ENCODE measurements at regions not wholly inside any gene's neighbourhood (a gene's known extent, or its start where the extent isn't known, plus 50 kb on each side); places are given as distances from the start of the nearest gene placed in this dataset.

DNA sequence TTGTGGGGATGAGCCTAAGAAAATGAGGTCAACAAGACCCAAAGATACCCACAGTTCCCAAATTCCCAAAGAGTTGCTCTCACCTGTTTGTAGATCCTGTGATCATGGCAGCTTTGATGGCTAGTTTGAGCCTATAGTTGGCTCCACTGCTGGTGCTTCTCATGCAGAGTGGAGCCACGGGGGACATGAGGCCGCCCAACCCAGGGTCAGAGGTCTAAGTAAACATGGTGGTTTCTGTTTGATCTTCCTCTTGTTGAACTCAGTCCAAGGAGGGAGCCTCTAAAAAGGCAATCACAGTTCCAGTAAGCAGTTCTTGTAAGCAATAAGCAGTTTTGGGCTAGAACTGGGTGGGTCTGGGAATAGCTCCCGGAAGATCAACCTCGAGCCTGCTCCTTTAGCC is 125.6 kb upstream of the DHRS4 start:
- no peak overlapping the region for H3K4me3 Mint-ChIP-seq
- H3K27ac Mint-ChIP-seq: no peak overlapping the region
- no peaks in the 10 kb centered on the region for H3K36me3 Mint-ChIP-seq (ENCODE audit: low read depth)
- ChIA-PET POLR2A (no interaction called here), CTCF (no interaction called here)
- H3K27me3 Mint-ChIP-seq: no peaks in the 10 kb centered on the region
- no peaks in the 10 kb centered on the region for H3K9me3 Mint-ChIP-seq
- no peaks in the 10 kb centered on the region for H3K4me1 Mint-ChIP-seq
- no peak for DNase-seq

DNA sequence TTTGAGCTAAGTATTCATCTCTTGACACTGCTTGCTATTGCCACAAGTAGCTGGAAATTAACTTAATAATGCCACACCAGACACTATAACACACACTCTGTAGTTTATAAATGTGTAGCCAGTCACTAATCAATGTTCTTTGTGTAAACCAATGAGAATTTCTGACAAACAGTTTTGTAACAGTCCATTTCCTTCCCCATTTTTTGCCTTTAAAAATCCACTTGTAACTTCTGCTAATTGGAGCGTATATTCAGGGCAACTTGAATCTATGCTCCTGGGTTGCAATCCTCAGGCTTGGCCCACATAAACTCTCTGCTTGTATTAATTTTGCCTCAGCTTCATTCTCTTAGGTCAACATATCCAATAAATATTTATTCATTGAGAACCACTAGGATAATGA is 125.0 kb upstream of the DHRS4 start:
- Mint-ChIP-seq H3K36me3 (ENCODE audit: low read depth) (no peaks in the 10 kb centered on the region), H3K27ac (no peak overlapping the region), H3K4me3 (no peak overlapping the region), H3K4me1 (no peaks in the 10 kb centered on the region), H3K9me3 (no peaks in the 10 kb centered on the region), H3K27me3 (no peaks in the 10 kb centered on the region)
- ChIA-PET CTCF (interaction anchor here (1.2 kb wide), 1 partner anchor 125 kb away, joined by 3 read pairs; no protein-coding TSS in a partner anchor), POLR2A (no interaction called here)
- DNase-seq: no peak

DNA sequence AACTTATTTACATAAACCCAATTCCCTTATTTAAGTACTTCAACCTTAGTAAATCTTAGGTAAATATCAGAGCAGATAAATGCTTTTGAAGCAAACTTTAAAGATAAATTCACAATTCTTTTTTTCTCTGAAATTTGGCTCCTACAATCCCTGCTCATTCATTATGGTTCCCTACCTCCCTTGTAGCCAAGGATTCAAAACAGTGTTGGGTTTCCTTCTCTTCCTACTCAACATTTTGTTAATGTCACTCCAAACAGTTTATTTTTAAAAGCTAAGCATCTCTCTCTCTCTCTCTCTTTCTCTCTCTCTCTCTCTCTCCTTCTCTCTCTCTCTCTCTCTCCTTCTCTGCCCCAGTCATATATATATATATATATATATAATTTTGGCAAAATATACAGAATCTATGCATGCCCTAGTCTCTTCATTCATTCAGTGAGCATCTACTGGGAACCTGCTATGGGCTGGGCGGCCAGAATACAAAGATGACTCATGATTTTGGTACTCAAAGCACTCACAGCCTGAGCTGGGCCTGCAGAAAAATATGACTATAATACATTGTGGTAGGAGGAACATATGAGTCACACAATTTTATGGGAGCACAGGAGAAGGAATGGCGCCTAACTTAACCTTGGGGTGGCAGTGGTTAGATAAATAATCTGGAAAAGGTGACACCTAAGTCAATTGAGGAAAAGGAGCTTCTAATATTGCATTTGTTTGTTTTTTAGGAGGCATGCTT is 123.7 kb upstream of the DHRS4 start:
- Mint-ChIP-seq H3K9me3 (no peaks in the 10 kb centered on the region), H3K4me1 (no peaks in the 10 kb centered on the region), H3K27me3 (no peaks in the 10 kb centered on the region), H3K36me3 (ENCODE audit: low read depth) (no peaks in the 10 kb centered on the region), H3K27ac (no peak overlapping the region), H3K4me3 (no peak overlapping the region)
- CTCF ChIA-PET: interaction anchor here (1.2 to 1.3 kb wide), 2 partner anchors 79 to 126 kb away, joined by 3 read pairs; no protein-coding TSS in a partner anchor
- no peak for DNase-seq
- POLR2A ChIA-PET: no interaction called here

DNA sequence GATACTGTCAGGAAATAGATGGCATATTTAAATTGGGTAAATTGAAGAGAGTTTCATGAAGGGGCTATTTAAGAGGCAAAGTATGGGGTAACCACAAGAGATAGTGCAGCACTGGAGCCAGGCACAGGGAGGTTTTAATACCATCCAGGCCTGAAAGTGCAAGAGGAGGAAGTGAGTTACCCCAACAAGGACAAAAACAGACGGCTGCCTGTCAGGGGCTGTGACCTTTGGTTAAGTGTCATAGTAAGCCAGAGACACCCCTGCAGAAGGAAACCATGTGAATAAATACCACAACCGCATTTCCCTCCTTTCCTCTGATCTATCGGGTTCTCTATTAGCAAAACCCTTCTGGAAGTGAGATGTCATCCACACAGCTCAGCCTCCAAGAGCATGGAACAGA is 122.0 kb upstream of the DHRS4 start:
- H3K27me3 Mint-ChIP-seq: no peaks in the 10 kb centered on the region
- no peak overlapping the region for H3K27ac Mint-ChIP-seq
- H3K4me1 Mint-ChIP-seq: no peaks in the 10 kb centered on the region
- CTCF ChIA-PET: no interaction called here
- no peaks in the 10 kb centered on the region for H3K9me3 Mint-ChIP-seq
- DNase-seq: peak; percentile 8
- no peak overlapping the region for H3K4me3 Mint-ChIP-seq
- H3K36me3 Mint-ChIP-seq (ENCODE audit: low read depth): no peaks in the 10 kb centered on the region
- POLR2A ChIA-PET: no interaction called here

DNA sequence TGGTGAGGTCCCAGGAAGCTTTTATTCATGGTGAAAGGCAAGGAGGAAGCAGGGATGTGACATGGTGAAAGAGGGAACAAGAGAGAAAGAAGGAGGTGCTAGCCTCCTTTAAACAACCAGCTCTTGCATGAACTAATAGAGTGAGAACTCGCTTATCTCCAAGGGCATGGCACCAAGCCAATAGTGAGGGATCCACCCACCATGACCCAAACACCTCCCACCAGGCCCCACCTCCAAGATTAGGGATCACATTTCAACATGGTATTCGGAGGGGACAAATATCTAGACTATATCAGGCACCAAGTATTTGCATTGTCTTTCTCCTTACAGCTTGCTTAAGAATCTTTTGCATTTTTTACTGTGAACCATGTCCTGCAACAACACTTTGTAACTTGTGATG is 91.9 kb upstream of the DHRS4 start:
- H3K4me3 Mint-ChIP-seq: no peak overlapping the region
- ChIA-PET CTCF (no interaction called here), POLR2A (no interaction called here)

DNA sequence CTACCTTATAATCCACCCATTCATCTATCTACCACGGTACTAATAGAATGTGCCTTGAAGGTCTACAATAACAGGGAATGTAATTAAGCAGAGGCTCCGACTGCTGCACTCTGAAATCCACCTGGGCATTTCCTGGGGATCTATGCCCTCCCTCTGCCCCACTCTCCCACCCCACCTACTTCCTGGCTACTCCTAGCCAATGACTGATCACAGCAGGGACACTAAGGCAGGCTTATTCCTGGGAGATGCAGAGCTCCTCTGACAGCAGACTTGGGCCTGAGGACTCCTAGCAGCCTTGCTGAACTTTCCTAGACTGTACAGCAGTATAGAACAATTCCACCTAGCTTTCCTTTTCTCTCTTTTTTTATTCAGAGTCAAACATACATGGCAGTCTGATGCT is 91.1 kb upstream of the DHRS4 start:
- no peak overlapping the region for H3K4me3 Mint-ChIP-seq

More for the DNA sequence above, 91.9 kb upstream of the DHRS4 start:
- Mint-ChIP-seq H3K4me1 (no peaks in the 10 kb centered on the region), H3K27ac (no peak overlapping the region), H3K36me3 (ENCODE audit: low read depth) (no peaks in the 10 kb centered on the region), H3K9me3 (no peaks in the 10 kb centered on the region), H3K27me3 (peaks cover 14% of the 10 kb centered on the region)
- no peak for DNase-seq

DNA sequence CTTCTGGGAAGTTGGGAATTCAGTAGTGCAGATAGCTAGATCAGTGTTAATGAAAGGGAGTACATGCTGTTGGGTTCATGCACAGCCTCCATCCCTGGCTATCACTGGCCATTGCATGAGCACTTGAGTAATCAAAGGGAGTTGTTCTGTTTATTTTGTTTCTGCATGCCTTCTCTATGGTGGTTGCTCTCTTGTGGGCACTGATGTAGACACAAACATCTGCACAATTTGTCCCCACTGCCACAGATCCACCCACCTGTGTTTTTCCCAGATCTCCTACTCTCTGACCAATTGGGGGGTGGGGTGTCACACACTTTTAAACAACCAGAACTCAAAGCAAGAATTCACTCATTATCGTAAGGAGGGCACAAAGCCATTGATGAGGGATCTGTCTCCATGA is 89.7 kb upstream of the DHRS4 start:
- no peak overlapping the region for H3K27ac Mint-ChIP-seq
- DNase-seq: no peak
- H3K27me3 Mint-ChIP-seq: peaks cover 10% of the 10 kb centered on the region
- H3K4me3 Mint-ChIP-seq: no peak overlapping the region
- CTCF ChIA-PET: no interaction called here
- no peaks in the 10 kb centered on the region for H3K9me3 Mint-ChIP-seq
- POLR2A ChIA-PET: no interaction called here
- no peaks in the 10 kb centered on the region for H3K4me1 Mint-ChIP-seq
- H3K36me3 Mint-ChIP-seq (ENCODE audit: low read depth): no peaks in the 10 kb centered on the region

More for the DNA sequence above, 91.1 kb upstream of the DHRS4 start:
- Mint-ChIP-seq H3K27ac (no peak overlapping the region), H3K4me1 (no peaks in the 10 kb centered on the region), H3K27me3 (peaks cover 11% of the 10 kb centered on the region), H3K9me3 (no peaks in the 10 kb centered on the region), H3K36me3 (ENCODE audit: low read depth) (no peaks in the 10 kb centered on the region)
- DNase-seq: no peak
- POLR2A ChIA-PET: no interaction called here
- CTCF ChIA-PET: no interaction called here

DNA sequence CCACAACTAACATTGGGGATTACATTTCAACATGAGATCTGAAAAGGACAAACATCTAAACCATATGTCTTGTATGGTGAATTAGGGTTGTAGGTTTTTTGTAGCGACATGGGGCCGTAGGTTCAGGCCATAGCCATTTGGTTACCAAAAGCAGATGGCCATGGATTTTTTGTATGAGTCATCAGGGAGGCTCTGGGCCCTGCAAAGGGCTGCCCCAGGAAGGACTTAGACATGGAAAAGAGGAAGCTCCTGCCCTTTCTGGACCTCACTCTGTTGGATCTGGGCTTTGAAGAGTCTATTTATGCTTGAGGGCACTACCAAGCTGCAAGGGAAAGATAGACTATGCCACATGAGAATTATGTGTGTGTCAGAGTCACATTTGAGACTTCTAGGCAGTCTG is 89.3 kb upstream of the DHRS4 start:
- Mint-ChIP-seq H3K4me1 (no peaks in the 10 kb centered on the region), H3K27me3 (peaks cover 8% of the 10 kb centered on the region), H3K36me3 (ENCODE audit: low read depth) (no peaks in the 10 kb centered on the region), H3K9me3 (no peaks in the 10 kb centered on the region), H3K27ac (no peak overlapping the region), H3K4me3 (no peak overlapping the region)
- DNase-seq: no peak
- CTCF ChIA-PET: no interaction called here
- POLR2A ChIA-PET: no interaction called here

DNA sequence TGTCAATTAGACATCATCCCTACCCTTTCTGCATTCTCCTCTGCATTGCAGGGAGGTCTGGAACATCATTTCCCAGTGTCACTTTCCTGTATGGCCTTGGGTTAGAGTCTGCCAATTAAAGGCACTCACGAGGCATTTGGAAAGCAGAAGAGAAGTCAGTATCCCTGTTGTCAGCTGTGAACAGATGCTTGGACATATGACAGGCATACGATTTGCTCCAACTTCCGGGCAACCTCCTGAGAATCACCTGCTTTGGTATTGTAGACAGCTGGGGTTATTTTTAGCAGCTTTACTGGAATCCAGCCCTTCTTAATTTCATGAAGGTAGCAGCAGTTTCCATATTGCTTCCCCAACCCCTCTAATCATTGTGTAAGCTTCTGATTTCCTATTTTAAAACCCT is 88.7 kb upstream of the DHRS4 start:
- ChIA-PET POLR2A (no interaction called here), CTCF (no interaction called here)
- Mint-ChIP-seq H3K27me3 (peaks cover 8% of the 10 kb centered on the region), H3K9me3 (no peaks in the 10 kb centered on the region), H3K4me1 (no peaks in the 10 kb centered on the region), H3K4me3 (no peak overlapping the region), H3K36me3 (ENCODE audit: low read depth) (no peaks in the 10 kb centered on the region), H3K27ac (no peak overlapping the region)
- no peak for DNase-seq

DNA sequence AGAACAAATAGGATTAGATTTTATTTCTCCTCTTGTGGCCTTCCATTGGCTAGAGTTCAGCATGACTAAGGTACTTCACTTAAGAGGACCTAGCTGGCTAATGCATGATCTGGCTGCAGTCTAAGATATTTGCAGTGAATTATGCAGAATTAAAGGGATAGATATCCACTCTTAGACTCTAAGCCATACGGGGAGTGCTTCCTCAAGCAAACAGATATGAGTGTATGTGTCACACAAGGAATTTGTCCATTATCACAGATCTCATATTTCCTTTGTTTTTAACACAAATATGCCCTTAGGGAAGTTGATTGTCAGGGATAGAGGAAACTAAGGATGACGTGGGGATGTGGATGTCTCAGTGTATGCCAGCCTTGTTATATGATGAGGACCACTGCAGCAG is 88.1 kb upstream of the DHRS4 start:
- no peaks in the 10 kb centered on the region for H3K9me3 Mint-ChIP-seq
- no peak for DNase-seq
- CTCF ChIA-PET: no interaction called here
- no peak overlapping the region for H3K4me3 Mint-ChIP-seq
- H3K36me3 Mint-ChIP-seq (ENCODE audit: low read depth): no peaks in the 10 kb centered on the region
- H3K4me1 Mint-ChIP-seq: no peaks in the 10 kb centered on the region
- POLR2A ChIA-PET: no interaction called here
- peaks cover 8% of the 10 kb centered on the region for H3K27me3 Mint-ChIP-seq
- no peak overlapping the region for H3K27ac Mint-ChIP-seq

DNA sequence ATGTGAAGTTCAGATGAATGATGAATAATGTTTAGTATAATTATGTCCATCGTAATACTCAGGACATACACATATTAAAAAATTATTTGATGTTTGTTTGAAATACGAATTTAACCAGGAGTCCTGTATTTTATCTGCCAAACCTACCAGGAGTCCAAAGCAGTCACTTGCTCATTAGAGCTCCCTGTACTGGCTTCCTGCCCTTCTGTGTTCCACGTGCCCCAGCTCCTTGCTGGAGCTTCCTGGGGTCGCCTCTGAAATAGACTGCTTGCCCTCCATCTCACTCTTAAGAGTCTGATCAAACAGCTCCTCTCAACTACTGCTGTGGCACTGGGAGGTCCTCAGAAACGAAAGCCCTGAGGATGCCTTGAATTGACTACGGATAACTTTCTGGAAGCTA is 87.3 kb upstream of the DHRS4 start:
- no peaks in the 10 kb centered on the region for H3K4me1 Mint-ChIP-seq
- peaks cover 12% of the 10 kb centered on the region for H3K27me3 Mint-ChIP-seq
- ChIA-PET POLR2A (no interaction called here), CTCF (no interaction called here)
- H3K36me3 Mint-ChIP-seq (ENCODE audit: low read depth): no peaks in the 10 kb centered on the region
- no peak overlapping the region for H3K4me3 Mint-ChIP-seq
- DNase-seq: no peak
- H3K27ac Mint-ChIP-seq: no peak overlapping the region
- H3K9me3 Mint-ChIP-seq: no peaks in the 10 kb centered on the region

DNA sequence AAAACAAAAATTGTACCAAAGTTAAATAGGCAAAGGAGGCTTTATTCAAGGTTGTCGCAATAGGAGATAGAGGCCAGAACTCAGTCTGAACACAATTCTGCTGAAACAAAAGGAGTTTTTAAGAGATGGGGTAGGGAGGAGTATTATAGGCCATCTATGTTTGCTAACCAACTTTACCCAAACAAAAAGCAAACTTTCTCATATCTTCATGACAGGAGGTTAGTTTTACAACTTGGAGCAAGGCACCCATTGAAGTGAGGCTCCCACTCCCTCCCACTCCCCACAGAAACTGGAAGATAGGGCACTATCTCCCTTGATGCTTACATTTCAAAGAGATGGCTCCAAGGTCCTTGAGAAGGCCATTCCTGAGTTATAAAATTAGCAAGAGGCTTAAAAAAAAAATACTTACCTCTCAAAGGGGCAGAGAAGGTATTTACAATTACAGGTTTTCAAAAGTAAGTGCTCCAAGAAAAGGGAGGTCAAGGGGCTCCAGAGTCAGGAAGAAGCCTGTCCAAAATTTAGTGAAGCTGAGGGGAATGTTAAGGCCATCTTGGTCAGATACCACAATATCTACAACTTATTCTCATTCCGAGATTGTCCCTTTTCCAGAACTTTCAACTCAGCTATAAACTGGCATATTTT is 84.4 kb upstream of the DHRS4 start:
- no peak for DNase-seq
- Mint-ChIP-seq H3K27me3 (peaks cover 10% of the 10 kb centered on the region), H3K4me1 (no peaks in the 10 kb centered on the region), H3K36me3 (ENCODE audit: low read depth) (no peaks in the 10 kb centered on the region), H3K9me3 (no peaks in the 10 kb centered on the region), H3K4me3 (no peak overlapping the region), H3K27ac (no peak overlapping the region)
- CTCF ChIA-PET: no interaction called here
- POLR2A ChIA-PET: no interaction called here

DNA sequence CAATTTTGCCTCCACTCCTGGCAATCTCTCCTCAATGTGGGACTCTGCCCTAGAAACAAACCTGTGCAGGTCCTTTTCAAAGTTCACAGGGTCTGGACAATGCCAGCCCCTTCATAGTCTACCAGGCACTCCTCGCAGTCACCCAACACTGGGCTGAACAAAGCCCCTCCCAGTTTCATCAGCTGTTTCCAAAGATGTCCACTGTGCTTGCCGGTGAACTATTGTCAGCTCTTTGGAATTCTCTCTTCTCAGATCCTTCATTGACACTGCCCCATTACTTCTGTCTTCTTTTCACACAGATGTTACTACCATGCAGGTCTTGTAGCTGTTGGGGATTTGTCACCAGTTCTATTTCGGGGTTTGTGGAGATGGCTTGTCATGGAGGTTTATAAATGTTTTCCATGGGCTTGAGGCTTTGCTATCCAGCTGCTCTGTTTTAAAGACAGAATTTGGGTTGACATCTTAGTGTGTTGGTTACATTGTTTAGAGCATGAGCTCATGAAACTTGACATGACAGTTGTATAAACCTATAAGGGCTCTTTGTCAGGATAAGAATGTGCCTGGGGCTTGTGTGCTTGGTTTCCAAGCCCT is 77.3 kb upstream of the DHRS4 start:
- ChIA-PET CTCF (no interaction called here), POLR2A (no interaction called here)
- Mint-ChIP-seq H3K4me1 (no peaks in the 10 kb centered on the region), H3K27me3 (peaks cover 2% of the 10 kb centered on the region), H3K27ac (no peak overlapping the region), H3K36me3 (ENCODE audit: low read depth) (no peaks in the 10 kb centered on the region), H3K9me3 (no peaks in the 10 kb centered on the region), H3K4me3 (no peak overlapping the region)
- no peak for DNase-seq

DNA sequence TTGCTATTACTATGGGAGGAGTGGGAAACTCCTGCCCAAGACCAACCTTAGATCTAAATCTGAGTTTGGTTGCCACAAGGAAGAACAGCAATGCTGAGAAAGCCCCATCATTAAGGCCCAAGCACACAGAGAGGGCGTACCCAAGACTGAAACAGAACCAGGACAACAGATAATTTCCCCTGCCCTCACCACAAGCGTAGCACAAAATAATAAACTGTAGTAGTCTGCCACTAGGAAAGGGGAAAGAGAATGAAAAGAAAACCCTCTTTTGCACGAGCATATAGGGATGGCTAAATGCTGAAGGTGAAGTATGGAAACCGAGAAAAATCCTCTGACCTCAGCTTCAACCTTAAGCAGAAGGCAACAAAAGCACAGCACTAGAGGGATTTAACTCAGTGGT is 76.5 kb upstream of the DHRS4 start:
- Mint-ChIP-seq H3K36me3 (ENCODE audit: low read depth) (no peaks in the 10 kb centered on the region), H3K27ac (no peak overlapping the region), H3K27me3 (no peaks in the 10 kb centered on the region), H3K4me1 (no peaks in the 10 kb centered on the region), H3K4me3 (no peak overlapping the region), H3K9me3 (no peaks in the 10 kb centered on the region)
- POLR2A ChIA-PET: no interaction called here
- CTCF ChIA-PET: no interaction called here
- no peak for DNase-seq
